ENCODE measurements at regions not wholly inside any gene's neighbourhood (a gene's known extent, or its start where the extent isn't known, plus 50 kb on each side); places are given as distances from the start of the nearest gene placed in this dataset.
"Not testable (repeated sequence)": the region's sequence is repeated elsewhere in the genome, so short reads cannot be mapped to it uniquely, and the experiment has no call there.

DNA sequence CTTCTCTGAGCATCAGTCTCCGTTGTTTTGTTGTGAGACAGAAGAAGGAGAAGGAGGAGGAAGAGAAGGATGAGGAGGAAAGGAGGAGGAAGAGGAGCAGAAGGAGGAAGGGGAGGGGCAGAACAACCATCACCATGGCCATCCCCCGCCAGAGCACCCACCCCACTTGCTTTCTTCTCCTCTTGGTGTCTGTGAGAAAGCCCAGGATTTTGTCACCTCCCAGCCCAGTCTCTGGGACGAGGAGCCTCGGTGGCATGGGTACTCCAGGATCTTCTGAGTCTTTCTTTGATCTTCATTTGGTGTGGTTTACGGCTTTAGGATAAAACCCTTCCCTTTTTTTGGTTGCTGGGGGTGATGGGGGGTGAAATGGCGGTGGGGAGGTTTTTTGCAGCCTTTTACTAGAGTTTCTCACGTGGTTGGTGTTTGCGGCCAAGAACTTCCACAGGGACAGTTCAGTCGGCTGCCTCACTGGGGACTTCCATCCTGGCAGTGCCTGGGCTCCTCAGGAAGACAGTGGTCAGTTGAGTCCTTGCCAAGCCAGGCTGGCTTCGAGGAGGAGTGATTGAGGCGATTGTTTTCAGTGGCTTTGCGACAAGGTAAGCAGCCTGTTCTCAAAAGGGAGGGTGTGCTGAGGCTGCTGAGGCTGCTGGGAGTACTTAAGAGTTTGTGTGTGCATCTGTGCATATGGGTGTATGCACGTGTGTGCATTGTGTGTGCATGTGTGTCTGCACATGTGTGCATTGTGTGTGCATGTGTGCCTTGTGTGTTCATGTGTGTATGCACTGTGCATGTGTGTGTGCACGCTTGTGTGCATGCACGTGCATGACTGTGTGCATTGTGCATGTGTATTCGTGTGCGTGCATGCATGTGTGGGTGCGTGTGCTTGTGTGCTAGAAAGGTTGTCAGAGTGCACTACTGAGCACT, 567.5 kb downstream of the TBC1D22A start:
- DNase-seq: no peak

DNA sequence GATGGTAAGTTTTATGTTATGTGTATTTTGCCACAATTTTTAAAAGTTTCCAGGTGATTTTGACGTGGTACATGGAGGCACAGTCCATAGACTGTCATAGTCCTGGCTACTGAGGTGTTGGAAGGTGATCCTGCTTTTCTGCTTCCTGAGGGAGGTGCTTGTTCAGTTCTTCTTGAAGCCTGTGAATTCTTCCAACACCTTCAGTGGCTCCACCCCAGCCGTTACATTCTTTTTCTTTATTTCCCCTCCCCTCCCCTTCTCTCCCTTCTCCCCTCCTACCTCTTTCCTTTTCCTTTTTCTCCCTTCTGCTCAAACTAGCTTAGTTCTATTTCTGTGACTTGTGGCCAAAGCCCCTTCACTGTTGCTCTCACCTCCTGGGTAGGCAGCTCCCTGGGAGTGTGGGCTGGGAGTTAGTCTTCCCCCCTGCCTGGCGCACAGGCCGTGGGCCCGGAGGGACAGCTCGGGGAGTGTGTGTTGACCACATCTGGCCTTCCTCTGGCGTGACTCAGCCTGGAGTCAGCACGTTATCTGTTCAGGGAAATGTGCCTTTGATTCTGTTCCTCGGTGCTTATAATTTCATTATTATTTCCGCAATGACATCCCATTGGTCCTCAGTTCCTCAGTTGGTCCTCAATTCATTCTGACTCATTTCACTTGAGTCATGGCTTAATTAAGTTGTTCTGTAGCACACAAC, 566.2 kb downstream of the TBC1D22A start:
- no peak for DNase-seq

DNA sequence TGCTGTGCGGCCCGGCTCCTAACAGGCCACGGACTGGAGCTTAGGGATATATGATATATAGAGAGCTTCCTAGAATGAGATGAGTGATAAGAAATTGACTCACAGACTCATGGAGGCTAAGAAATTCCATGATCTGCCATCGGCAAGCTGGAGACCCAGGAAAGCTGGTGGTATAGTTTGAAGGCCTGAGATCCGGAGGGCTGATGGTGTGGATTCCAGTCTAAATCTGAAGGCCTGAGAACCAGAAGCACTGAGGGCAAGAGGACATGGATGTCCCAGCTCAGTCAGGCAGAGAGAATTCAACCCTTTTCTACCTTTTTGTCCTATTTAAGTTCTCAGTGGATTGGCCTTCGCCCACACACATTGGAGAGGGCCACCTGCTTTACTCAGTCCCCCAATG, 564.8 kb downstream of the TBC1D22A start:
- DNase-seq: no peak

DNA sequence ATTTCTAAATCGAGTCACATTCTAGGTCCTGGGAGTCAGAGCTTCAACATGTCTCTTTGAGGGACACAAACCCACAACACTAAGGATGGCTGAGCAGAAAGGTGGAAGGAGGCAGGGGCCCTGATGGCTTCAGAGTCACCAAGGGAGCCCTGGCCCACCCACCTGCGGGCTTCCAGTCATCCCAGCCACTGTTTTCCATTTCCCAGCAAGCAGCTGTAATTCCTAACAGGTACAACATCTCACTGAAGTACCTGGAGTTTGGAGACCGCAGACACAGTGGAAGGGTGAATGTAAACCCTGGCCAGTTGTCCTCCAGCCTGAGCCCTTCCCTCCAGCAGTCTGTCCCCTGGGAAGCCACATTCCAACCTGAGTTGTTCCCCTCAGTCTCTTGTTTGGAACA, 562.8 kb downstream of the TBC1D22A start:
- no peak for DNase-seq

DNA sequence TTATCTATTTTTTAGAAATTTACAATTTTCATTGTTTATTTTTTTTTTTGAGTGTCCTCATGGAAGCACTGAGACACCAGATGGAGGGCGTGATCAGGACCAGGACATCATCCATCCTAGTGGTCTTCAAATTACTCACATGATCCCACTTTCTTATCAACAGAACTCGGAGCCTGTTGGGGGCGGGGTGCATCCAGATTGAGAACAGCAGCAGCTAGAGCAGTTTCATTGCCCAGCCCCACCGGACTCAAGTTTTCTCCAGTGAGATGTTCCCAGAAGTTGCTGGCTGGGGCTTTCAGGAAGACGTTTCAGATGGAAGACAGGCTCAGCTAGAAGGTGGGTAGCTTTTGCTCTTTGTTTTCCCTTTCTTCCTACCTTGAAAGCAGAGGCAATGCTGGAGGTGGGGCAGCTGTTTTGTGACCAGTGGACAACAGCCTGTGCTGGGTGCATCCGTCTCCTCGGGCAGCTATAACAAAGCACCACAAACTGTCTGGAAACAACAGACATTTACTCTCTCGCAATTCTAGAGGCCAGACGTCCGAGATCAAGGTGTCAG, 562.1 kb downstream of the TBC1D22A start:
- DNase-seq: no peak

DNA sequence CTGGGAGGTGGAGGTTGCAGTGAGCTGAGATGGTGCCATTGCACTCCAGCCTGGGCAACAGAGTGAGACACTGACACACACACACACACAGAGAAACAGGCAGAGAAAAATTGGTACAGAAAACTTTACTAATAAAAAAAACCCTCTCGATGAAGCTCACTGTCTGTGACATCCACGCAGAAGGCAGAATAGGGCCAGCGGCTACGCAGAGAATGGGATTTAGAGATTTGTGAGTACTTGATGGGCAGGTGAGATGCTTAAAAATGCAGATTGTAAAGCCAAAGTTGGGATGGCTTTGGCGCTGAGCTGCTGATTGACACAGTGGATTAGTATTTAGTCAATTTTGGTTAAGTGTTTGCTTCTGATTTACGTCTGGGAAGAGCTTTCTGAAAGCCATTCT, 561.1 kb downstream of the TBC1D22A start:
- no peak for DNase-seq

DNA sequence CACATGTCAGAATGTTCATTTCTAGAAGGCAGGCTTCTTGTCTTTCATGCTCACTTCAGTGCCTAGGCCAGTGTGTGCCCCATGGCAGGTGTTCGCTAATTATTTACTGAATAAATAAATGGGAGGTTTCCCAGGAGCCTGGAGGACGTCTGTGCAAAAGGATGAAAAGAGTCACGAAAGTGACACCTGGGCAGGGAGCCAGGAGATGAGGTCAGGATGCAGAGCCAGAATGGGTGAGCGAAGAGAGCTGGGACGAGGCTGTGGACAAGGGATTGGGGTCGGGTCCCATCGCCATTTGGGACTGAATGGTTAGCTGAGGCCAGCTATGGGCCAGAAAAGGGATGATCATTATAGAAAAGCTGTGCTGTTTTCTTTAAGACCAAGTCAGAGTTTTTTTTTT, 560.4 kb downstream of the TBC1D22A start:
- DNase-seq: no peak

DNA sequence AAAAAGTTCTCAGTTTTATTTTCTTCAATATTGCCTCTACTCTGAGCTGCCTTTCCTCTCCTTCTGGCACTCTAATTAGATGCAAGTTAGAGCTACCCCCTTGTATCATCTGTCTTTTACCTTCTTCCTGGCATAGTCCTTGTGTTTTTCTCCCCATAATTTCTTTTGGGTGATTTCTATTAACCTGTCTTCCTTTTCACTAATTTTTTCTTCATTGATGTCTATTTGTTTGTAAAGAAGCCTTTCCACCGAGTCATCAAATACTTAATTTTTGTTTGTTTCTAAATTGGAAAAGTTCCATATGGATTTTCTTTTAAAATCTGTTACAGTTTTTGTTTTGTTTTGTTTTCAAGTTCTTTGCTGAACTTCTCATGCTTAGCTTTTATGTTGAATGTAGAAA, 558.1 kb downstream of the TBC1D22A start:
- no peak for DNase-seq

DNA sequence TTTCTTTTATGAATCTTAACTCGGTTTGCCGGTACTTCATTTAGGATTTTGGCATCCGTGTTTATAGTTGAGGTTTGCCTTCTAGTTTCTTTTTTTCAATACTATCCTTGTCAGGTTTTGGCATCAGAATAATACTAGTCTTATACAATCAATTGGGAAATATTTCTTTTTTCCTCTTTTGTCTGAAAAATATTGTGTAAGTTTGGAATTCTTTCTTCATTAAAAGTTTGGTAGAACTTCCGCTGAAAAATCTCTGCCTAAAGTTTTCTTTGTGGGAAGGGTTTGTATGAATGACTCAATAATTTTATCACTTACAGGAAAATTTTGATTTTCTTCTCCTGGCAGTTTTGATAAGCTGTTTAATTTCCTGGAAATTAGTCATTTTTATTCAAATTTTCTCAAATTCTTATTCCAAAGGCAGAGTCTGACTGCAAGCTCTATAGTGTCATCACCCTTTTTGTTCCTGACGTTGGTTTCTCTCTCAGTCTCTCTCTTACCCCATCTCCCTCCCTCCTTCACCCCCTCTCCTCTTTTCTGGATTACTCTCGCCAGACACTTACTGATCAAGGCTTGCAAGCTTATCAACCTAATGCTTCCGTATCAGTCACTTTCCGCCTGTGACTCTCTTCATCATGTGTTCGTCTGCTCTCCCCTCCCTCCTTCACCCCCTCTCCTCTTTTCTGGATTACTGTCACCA, 555.7 kb downstream of the TBC1D22A start:
- no peak for DNase-seq

DNA sequence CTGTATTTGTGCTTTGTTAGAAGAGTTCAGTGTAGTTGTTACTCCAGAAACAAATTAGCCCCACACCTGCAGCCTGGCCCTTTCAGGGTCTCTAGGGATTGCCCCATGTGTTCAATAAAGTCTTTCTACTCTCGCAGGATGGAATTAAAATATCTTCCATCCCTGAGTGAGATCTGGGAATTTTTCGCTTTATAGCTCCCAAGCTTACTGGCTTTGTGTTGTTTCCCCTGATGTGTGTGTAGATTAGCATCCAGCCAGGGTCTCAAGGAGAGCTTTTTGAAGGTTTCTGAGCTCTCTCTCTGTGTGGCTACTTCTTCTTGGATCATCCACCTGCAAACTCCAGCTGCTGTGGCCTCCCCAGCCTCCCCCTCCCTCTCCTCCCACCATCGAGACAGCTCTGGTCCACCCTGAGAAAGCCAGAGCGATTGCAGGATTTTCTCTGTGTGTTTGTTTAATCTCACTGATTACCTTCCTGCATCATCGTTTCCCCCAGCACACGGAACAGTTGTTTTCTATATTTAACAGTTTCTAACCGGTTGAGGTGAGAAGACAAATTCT, 553.5 kb downstream of the TBC1D22A start:
- no peak for DNase-seq

DNA sequence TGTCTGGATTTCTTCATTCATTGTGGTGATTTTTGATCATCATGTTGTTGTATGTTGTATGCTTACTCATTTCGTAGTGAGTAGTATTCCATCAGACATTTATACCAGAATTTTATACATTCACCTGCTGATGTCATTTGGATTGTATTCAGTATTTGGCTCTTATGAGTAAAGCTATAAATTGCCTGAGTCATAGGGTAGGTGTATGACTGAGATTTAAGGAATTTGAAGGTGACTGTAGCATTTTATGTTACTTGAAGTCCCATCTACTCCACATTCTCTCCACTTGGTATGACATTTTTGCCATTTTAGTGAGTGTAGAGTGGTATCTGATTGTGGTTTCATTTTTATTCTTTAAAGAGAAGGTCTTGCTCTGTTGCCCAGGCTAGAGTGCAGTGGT, 548.2 kb downstream of the TBC1D22A start:
- DNase-seq: no peak

DNA sequence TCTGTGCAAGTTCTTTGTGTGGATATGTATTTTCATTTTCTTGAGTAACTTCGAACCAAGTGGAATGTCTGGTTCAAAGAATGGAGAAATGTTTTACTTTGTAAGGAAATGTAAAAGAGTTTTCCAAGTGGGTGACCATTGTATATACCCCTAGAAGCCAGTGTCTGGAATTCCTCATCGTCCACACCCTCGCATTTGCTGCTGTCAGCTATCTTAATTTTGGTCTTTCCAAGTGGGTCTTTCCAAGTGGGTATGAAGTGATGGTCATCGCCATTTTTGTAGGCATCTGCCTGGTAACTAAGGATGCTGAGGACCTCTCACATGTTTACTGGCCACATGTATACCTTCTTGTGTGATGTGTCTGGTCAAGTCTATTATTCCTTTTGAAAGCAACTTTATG, 547.5 kb downstream of the TBC1D22A start:
- no peak for DNase-seq

DNA sequence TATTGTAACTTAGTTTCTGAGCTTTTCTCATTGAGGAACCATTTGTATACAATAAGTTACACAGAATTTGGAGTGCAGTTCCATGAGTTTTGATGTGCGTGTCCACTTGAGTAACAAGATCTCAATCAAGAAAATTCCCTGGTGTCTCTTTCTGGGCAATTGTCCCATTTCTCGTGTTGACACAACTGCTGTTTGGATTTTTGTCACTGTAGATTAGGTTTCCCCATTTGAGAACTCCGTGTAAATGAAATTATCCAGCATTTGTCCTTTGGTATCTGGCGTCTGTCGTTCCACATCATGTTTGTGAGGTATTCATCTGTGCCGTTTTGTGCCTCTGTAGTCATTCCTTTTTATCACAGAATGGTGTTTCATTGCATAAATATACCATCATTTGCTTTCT, 547.0 kb downstream of the TBC1D22A start:
- DNase-seq: no peak

DNA sequence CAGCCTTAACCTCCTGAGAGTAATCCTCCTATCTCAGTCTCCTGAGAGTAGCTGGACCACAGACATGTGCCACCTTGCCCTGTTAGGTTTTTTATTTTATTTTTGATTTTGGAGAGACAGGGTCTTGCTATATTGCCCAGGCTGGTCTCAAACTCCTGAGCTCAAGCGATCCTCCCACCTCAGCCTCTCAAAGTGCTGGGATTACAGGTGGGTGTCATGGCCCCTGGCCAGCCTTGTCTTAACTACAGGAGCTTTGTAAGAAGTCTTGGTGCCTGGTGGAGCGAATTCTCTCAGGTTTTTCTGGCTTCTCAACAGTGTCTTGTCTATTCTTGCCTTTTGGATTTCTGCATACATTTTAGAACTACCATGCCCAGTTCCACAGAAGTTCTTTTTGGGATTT, 546.4 kb downstream of the TBC1D22A start:
- DNase-seq: no peak

DNA sequence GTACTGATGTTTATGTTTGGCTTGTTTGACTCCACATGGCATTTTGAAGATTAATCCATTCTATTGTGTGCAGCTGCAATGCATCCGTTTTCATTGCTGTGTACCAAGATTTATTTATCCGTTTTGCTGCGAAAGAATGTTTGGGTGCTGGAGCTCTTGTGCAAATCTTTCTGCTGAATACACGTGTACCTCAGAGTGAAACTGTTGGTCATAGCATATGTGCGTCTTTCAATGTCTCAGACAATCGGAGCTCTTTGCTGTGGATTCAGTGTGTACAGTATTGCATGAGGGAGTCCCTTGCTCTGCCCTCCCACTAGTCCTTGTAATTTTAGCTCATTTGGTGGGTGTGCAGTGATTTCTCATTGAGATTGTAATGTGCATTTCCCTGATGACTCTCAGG, 545.4 kb downstream of the TBC1D22A start:
- DNase-seq: no peak

DNA sequence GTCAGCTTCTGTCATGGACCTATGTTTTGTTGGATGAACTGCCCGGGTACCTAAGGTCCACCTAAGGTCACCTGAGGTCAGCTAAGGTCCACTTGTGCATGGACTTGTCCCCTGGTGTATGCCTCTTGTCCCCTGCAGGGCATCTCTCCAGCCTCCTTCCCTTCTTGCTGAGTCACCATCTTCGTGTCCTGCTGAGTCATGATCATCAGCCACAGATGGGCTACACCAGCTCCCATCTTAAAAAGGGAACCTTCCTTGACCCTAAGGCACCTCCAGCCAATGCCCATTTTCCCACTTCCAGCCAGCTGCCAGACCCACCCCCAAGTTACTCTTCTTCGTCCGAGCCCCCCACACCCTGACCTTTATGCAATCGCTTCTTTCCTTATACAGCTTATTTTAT, 544.9 kb downstream of the TBC1D22A start:
- DNase-seq: no peak

DNA sequence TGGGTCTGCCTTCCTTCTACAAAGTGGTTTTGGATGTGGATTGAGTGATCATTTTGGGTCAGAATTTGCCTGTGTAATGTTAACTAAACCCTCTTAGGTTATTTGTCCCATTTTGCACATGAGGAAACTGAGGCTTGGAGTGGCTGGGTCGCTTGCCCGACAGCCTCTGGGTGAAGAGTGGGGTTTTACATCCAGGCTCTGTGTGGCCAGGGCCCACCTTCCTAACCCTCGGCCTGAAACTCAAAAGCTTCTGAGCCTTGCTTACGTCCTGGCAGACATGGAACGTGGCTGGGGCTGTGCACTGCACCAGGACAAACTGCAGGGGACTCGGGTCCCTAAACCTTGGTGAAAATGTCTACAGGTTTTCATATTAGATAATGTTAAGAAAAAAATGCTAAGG, 542.4 kb downstream of the TBC1D22A start:
- no peak for DNase-seq

DNA sequence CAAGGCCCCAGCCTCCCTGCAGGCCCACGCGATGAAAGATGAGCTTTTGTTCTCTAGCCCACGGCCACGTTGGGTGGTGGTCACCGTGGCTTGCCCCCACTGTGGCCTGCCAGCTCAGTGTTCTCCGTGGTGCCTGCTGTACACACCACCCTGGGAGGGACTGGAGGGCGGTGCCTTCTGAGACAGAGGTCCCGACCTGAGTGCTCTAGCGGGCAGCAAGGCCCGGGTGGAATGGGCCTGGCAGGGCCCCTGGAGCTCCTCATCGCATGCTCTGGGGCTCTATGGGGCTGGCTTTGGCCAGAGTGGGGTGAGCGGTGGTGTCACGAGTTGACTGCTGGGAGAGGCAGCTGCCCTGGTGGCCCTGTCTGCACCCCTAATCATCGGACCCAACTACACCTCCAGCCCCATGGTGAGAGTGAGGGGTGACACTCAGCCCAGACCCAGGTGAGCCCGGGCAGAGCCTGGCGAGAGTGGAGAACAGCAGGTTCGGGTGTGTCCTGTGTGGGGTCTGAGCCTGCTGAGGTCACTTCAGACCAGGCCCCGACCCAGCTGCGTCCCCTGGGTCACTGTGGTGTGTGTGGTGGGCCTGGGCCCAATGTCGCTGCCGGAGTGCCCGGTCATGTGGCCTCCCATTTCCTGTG, 541.9 kb downstream of the TBC1D22A start:
- DNase-seq: no peak

DNA sequence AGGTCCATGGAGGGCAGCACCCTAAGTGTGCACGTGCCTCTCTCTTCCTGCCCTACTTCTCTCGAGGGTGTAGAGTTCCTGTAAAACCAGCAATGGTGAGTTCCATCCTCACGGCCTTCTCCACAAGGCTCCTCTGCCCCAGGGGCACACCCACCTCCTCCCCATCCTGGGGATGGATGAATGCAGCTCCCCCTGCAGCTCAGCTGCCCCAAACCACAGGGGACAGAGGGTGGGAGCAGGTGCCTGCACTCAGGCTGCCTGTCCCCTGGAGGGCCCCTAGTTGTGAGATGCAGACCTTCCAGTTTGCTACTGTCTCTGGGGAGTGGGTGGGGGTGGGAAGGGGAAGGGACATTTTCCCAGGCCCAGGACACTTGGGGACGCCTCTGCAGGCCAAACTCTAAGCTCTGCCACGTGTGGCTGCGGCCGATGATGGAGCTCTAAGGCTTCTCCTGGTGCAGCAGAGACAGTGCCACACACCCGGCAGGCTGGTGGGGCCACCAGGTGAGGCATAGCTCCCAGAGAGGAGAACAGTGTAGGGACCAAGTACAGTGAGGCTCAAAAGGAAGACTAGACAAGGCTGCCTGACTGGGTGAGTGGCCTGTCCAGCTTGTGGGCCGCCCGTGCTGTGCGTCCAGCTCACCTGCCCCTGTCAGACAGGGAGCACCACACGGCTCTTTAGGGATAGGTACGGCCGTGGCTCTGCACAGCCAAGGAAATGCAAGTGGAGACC, 540.9 kb downstream of the TBC1D22A start:
- no peak for DNase-seq

DNA sequence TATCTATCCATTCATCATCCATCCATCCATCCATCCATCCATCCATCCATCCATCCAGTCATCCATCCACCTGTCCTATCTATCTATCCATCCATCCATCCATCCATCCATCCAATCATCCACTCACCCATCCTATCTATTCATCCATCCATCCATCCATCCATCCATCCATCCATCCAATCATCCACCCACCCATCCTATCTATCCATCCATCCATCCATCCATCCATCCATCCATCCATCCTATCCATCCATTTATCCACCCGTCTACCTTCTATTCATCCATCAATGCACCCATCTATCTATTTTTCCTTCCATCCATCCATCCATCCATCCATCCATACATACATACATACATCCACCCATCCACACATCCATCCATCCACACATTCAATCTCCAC, 540.1 kb downstream of the TBC1D22A start:
- not testable (repeated sequence) for DNase-seq

DNA sequence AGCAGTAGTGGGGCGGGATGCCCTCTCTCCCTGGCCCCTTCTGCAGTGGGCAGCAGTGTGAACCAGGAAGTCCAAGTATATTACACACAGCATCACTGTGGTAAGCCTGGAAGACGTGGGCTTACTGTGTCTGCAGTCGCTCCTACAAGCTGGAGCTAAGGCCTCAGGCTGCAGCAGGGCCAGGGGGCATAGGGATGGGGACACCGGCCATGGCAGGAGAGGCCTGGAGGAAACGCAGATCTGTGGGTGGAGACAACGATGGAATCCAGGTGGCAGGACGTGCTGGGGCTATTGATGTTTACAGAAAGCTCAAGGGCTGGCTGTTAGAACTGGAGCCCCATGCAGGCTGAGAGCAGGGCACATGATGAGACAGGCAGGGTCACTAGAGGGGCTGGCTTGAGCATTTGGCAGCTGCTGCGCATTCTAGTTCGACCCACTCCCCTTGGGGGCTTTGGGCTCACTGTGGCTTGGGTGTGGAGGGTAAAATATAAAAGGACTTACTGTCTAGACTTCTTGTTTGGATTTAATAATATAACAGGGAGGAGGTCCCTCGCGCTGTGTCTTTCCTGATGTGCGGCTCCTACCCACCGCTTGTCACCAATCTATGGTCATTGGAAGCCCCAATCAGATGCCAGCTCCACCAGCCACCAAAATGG, 539.5 kb downstream of the TBC1D22A start:
- no peak for DNase-seq
